ENCODE measurements at regions not wholly inside any gene's neighbourhood (a gene's known extent, or its start where the extent isn't known, plus 50 kb on each side); places are given as distances from the start of the nearest gene placed in this dataset.
"Not testable (repeated sequence)": the region's sequence is repeated elsewhere in the genome, so short reads cannot be mapped to it uniquely, and the experiment has no call there.

DNA sequence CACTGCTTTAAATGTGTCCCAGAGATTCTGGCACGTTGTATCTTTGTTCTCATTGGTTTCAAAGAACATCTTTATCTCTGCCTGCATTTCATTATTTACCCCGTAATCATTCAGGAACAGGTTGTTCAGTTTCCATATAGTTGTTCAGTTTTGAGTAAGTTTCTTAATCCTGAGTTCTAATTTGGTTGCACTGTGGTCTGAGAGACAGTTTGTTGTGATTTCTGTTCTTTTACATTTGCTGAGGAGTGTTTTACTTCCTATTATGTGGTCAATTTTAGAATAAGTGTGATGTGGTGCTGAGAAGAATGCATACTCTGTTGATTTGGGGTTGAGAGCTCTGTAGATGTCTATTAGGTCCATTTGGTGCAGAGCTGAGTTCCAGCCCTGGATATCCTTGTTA is 148.1 kb downstream of the VSIG4 start:
- not testable (repeated sequence) for TF ChIP-seq CTCF (conservative IDR thresholded peaks at IDR 0.05; ENCODE audit: low read length); EZH2phosphoT487 (IDR thresholded peaks at IDR 0.05; ENCODE audit: borderline replicate concordance, low read depth, low read length)

Data from OCI-LY7 (cell line).